ENCODE measurements at regions not wholly inside any gene's neighbourhood (a gene's known extent, or its start where the extent isn't known, plus 50 kb on each side); places are given as distances from the start of the nearest gene placed in this dataset.

DNA sequence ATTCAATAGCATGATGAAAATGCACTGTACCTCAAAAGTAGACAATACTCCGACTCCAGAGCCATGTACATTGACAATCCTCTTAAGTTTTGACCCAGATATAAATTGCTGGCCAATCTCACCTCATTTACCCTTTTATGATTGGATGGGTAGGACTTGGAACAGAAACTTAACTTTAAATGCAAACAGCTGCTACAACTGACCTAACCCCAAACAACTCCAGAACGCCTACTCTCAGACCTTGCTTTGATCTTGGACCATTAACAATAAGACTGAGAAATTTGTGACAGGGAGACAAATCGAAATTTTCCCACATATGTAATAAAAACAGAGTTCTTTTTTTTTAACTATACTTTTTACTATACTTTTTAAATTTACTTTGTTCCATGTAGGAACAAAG, 200.5 kb upstream of the MCHR2 start:
- DNase-seq: no peak
- in situ Hi-C loops (cut with MboI; ENCODE audit: low pct_unique_long_range_greater_than_20kb, low sequenced_read_pairs): no loop called here

DNA sequence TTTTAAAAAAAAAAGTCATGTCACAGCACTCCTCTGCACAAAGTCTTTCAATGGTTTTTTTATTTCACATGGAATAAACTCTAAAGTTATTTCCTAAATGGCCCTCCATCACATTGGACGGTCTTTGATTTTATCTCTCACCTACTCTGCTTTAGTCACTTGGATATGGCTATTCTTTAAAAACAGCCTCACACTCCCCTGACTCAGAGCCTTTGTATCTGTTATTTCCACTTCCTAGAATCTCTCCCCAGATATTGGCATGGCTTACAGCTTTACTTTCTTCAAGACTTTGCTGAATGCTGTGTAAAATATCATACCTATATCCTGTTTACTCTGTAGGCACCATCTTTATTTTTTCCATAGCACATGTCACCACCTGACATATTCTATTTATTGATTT, 194.7 kb upstream of the MCHR2 start:
- in situ Hi-C loops (cut with MboI; ENCODE audit: low pct_unique_long_range_greater_than_20kb, low sequenced_read_pairs): no loop called here

DNA sequence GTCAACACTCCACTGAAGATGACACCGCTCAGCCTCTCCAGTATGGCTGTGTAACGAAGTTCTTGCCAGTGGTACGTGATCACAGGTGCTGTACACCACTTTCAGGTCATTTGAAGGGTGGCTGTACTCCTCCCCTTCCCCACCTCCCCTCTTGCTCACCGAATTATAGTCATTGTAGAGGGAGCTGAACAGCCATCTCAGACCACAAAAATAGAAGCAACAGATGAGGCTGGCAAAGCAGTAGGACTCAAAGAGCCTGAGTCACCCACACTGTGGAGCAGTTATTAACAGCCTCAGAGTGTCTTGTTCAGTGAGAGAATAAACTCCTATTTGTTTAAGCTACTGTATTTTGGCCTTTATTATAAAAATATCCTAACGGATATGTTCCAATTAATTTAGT, 192.5 kb upstream of the MCHR2 start:
- in situ Hi-C loops (cut with MboI; ENCODE audit: low pct_unique_long_range_greater_than_20kb, low sequenced_read_pairs): no loop called here
- no peak for DNase-seq

More for the DNA sequence above, 194.7 kb upstream of the MCHR2 start:
- no peak for DNase-seq

DNA sequence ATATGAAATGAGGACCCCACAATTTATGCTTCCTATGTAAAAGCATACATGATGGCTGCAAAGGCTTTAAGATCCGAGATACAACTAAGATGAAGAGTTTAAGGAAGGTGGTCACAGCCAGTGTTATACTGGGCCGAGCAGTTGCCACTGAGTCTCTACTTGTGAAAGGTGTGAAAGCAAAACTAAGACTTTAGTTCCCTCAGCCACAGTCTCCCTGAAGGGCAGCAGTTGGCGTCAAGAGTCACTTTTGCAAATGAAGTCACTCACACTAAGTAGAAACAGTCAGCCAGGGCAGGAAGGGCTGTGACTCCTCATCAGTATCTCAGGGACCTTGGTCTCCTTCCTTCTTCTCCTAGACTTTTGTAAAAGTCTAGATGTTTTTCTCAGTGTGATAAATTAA, 191.6 kb upstream of the MCHR2 start:
- in situ Hi-C loops (cut with MboI; ENCODE audit: low pct_unique_long_range_greater_than_20kb, low sequenced_read_pairs): no loop called here
- no peak for DNase-seq

DNA sequence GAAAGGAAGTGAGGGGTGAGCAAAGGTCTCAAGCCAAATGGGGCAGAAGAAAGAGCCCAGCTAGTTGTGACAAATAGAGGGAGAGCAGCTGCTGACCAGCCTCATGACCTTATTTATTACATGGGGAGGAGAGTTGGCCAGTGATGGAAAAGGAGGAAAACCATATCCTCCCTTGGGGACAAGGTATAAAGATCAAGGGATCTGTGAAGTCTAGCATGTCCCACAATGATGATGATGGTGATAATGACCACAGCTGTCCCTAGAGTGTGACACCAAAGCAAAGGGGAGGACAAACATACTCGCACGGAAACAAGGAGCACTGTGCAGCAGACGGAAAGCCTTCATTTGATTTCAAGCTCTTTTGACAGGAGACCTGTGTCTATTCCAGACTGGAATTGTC, 190.4 kb upstream of the MCHR2 start:
- no peak for DNase-seq
- in situ Hi-C loops (cut with MboI; ENCODE audit: low pct_unique_long_range_greater_than_20kb, low sequenced_read_pairs): no loop called here

DNA sequence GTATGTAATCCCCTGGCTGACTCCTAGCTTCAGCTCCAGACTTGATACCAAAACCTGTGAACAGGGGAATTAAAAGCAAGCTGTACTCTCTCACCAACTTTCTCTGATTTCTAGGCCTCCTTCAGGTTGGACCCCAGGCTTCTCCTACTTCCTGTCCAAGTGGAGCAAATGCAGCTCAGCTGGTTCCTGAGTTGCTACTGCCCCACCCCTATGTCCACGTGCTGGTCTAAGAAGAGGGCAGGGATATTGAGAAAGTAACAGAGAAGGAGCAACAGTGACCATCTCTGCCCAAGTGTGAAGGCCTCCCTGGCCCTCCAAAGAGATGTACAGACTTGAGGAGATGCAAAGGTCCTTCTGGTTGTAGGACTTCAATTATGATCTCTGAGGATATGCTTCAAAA, 188.3 kb upstream of the MCHR2 start:
- in situ Hi-C loops (cut with MboI; ENCODE audit: low pct_unique_long_range_greater_than_20kb, low sequenced_read_pairs): no loop called here
- no peak for DNase-seq

DNA sequence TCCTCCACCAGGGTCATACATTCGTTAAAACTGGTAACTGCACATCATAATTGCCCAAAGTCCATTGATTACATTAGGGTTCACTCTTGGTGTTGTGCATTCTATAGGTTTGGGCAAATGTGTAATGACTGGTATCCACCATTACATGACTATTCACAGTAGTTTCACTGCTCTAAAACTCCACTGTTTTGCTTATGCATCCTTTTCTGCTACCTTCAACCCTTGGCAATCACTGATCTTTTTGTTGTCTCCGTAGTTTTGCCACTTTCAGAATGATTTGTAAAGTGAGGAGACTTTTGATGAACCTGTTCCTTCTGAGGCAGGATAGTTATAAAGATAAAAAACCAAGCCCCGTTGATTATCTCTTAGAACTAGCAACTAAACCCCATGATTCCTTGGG, 187.3 kb upstream of the MCHR2 start:
- in situ Hi-C loops (cut with MboI; ENCODE audit: low pct_unique_long_range_greater_than_20kb, low sequenced_read_pairs): no loop called here
- DNase-seq: no peak

DNA sequence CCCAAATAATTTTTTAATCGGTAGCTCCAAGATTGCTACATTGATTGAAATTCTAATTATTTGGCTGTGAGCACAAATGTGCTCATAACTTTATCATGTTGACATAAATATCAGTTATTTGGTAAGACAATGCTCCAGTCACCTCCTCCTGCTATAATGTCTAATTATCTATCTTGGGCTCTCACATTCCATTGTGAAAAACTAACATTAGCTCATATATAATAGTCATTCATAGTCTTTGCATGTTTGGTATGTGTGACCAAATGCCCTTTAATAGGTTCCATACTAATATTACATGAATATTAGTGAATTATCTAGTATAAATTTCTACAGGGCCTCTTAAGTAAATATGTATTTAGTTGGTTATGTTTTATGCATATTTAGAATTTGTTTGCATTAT, 185.6 kb upstream of the MCHR2 start:
- in situ Hi-C loops (cut with MboI; ENCODE audit: low pct_unique_long_range_greater_than_20kb, low sequenced_read_pairs): no loop called here
- DNase-seq: no peak

DNA sequence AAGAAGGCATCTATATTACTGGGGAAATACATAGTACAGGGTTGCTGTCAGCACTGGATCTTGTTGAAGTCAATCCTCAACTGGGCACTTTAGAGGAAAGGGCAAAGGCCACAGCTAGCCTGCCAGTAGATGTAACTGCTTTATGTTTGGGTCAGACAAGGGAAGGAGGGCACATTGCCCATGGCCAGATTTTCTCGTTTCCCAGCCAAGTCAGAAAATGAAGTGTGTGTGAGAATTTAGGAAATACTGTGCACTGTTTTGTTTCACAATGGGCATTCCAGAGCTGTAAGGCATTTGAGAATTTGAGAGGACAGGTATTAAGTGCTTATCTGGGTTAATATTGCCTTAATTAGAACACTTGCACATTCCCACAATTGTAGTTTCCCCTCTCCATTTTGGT, 183.9 kb upstream of the MCHR2 start:
- in situ Hi-C loops (cut with MboI; ENCODE audit: low pct_unique_long_range_greater_than_20kb, low sequenced_read_pairs): no loop called here
- no peak for DNase-seq

DNA sequence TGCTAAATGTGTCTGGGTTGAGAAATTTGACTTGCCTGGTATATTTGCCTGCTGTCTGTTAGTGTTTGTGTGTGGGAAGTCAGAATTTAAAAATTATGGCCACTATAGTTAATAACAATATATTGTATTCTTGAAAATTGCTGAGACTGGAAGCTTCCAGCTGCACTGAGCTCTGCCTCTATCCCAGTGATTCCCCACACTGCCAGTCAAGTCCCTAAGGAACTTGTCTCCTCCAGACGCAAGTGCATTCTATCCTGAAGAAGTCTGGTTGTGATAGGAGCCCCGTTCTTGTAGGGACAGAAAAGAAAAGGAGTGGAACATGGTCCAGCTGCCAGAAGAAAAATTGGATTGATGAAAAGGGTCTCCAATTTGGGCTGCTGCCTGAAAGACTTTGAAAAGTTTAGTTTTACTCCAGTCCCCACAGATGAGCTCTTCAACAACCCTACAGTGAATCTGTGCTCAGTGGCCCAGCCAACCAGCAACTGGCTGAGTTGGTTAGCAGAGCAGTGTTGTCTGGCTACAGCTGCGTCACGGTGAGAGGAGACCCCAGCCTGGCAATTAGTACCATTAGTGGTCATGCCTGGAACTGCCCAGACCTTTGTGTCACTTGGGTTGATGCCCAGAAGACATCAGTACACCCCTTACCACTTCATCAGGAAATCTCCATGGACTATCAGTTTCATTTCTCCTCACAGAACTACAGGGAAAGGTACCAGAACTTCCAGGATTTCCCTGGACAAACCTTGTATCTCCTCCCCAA, 183.1 kb upstream of the MCHR2 start:
- no peak for DNase-seq
- in situ Hi-C loops (cut with MboI; ENCODE audit: low pct_unique_long_range_greater_than_20kb, low sequenced_read_pairs): no loop called here

DNA sequence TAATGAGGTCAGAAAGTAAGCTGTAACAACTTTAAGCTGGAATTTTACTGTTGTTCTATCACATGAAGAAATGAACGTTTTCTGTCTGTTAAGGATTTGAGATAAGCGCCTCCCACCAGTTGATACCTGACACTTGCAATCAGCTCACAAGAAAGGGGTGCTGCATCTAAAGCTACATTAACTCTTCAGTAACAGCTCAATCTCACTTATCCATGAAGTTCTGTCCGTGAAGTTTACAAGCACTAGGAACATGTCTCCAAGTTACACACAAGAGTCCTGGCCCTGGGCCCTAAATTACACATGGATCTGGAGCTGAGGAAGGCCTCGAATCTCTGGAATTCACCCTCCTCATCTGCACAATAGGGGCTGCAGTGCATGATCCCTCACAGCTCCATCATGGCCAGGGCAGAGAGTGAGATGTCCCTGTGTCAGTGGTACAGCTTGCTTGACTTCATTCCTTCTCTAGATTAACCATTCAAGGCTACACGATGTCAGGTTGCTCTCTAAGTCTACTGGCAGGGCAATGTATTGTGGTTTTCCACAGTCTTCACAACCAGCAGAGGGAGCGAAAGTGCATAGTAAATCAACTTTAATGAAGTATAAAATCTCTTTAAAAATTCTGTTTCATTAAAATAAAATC, 182.4 kb upstream of the MCHR2 start:
- in situ Hi-C loops (cut with MboI; ENCODE audit: low pct_unique_long_range_greater_than_20kb, low sequenced_read_pairs): no loop called here
- peak; percentile 2 for DNase-seq

DNA sequence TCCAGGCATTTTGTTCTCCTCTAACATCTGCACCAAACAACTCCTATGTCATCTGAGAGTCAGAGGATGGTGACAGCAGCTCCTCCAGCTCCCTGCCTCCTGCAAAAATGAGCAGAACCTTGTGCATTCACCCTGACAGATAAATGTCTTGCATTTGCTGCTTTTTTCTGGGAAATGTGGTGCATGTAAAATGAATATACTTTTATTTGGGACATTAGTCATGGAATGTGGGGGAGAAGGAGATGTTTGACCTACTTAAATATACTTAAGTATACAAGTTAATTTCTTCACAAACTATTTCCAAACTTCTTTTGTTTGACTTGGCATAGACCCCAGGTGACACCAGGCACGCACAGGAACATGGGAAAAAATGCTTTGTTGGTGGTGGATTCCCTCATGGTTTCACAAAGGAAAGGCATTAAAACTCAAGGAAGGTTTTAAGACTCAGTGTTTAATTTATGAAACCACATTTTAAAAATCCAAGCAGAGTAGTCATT, 181.8 kb upstream of the MCHR2 start:
- DNase-seq: no peak
- in situ Hi-C loops (cut with MboI; ENCODE audit: low pct_unique_long_range_greater_than_20kb, low sequenced_read_pairs): no loop called here

DNA sequence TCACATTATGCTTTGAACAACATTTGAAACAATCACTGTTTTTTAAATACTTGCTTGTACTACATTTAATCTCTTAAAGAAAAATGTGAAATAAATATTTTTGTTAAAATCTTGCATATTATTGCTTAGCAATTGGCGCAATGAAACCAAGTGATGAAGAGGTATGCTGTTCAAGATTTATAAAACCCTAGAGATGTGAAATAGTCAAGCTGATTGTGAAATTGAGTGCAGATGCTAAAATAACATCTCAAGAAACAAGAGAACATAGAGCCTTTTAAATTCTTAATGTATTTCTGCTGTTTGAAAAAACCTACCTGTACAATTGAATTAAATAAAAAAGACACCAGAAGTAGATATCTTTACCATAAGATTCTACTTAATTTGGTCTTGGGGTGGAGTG, 179.2 kb upstream of the MCHR2 start:
- DNase-seq: no peak
- in situ Hi-C loops (cut with MboI; ENCODE audit: low pct_unique_long_range_greater_than_20kb, low sequenced_read_pairs): no loop called here

DNA sequence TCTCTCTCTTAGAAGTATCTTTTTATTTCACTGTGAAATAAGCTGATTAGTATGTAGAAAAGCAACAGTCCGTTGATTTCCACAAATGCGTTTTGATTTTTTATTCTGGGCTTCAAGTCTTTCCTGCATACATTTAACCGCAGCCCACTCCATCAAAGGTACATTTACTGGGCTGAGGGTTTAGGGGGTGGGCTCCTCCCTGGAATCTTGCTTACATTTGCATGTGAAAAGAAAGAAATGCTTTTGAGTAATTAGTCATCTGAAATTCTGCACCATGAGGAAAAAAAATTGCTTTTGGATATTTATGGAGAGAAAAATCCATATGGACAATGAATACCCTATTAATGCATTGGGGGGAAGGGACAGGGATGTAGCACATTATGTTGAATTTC, 178.3 kb upstream of the MCHR2 start:
- in situ Hi-C loops (cut with MboI; ENCODE audit: low pct_unique_long_range_greater_than_20kb, low sequenced_read_pairs): no loop called here
- DNase-seq: no peak

DNA sequence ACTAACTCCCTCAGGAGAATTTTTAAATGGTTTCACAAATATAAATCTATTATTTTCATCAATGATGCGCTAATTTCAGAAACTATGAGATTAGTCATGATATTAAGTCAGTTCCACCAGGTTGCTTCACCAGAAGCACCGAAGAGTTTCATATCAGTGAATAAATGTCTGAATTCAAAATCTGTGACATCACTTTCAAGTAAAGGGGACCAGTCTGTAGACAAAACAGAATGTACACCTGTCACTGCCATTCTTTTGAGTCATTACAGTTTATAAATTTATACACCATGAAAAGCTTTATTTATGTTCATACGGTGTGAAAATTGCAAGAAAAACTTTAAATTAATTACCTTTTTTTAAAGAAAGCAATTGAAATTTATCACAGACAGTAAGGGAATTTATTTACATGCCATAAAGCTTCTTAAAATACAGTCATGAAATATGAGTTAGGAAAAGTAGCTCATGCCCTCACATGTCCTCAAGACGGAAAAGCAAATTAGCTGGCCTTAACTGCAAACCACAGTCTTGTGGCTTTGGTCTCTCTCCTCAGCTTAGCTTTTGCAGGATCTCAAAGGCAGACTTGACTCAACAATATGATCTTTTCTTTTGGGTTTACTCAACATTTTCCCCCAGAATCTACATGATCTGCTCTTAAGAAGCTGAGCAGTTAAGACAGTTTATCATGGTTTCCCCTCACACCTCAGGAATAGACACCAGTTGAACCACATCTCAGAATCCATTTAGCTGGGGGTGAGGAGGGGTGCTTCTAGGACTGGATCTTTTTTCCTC, 177.7 kb upstream of the MCHR2 start:
- peak; percentile 19 for DNase-seq
- in situ Hi-C loops (cut with MboI; ENCODE audit: low pct_unique_long_range_greater_than_20kb, low sequenced_read_pairs): no loop called here

DNA sequence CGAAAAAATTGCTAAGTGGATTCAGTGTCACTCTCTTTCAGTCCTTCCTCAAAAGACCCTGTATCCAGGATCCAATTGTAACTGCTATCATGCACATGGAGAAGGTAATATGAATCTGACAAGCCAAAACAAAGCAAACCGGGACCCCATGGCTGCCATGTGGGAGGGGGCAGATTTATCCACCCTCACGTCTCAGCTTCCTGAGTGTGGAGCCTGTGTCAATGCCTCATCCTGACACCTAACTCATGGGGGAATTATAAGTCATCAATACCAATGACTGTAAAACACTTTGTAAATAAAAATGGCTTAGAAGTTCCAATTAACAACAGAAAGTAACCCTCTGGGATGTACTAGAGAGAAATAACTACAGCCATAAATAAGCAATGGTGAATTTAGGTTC, 174.1 kb upstream of the MCHR2 start:
- no peak for DNase-seq
- in situ Hi-C loops (cut with MboI; ENCODE audit: low pct_unique_long_range_greater_than_20kb, low sequenced_read_pairs): no loop called here

DNA sequence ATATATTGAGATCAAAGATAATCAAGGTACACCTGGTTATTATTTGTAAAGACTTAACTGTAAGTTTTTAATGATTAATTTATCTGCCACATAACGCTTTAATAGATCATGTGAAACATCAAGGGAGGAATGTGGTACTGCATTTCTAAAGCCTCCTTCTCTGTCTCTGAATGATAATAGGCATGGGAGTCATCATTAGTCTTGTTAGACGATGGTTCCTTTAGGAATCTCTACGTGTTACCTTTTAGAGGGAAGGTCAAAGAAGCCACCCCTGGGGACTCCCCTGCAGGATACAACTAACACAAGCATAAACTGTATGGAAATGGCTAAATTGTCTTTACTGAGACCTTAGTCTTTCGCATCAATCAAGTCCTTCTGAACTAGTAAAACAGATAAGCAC, 173.6 kb upstream of the MCHR2 start:
- in situ Hi-C loops (cut with MboI; ENCODE audit: low pct_unique_long_range_greater_than_20kb, low sequenced_read_pairs): no loop called here
- DNase-seq: no peak

DNA sequence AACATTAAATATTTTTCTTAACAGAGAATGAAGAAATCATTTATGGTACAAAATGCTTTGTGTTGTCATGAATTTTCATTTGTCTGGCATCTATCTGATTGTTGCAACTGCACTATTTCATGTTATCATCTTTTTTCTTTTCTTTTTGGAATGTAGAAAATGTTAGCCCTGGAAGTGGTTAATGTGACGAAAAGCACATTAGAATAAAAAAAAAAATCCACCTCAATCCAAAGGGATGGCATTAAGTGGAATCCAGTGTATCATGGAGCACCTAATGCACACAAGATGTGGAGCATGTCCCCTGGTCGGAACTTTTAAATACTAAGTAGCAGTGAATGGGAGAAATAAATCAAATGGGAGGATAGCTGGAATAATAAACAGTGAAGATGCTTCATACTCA, 172.9 kb upstream of the MCHR2 start:
- no peak for DNase-seq
- in situ Hi-C loops (cut with MboI; ENCODE audit: low pct_unique_long_range_greater_than_20kb, low sequenced_read_pairs): no loop called here

DNA sequence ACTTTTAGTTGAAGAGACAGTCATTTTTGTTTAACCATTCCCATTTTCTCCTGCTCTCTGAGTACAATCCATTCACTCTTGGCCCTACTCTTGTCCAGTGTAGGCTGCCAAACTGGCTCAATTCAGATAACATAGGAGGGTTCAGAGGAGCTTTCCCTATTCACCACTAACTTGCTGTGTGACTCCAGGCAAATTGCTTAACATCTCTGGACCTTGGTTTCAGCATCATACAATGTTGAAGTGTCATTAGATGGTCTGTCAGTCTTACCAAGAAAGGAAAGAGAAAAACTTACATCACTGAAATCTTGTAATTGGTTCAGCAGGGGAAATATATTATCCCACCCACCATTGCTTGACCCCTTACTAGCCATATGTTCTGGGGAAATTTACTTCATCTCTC, 171.4 kb upstream of the MCHR2 start:
- in situ Hi-C loops (cut with MboI; ENCODE audit: low pct_unique_long_range_greater_than_20kb, low sequenced_read_pairs): no loop called here

DNA sequence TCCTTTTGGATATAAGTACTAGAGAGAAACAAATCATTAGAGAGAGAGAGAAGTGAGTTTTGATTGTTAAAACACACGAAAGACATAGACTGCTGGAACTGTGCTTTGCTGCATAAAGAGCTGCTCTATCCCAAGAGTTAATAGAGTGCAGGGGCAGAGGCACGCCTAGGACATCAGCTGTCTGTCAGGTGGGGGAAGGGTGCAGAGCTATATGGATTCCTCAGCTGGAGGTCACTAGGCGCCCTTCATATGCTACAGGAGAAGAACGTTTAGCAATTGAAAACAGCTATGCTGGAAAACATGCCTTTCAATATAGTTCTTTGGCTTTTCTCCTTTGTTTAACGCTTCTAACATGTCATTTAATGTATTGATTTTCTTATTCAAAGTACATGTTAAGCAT, 169.0 kb upstream of the MCHR2 start:
- in situ Hi-C loops (cut with MboI; ENCODE audit: low pct_unique_long_range_greater_than_20kb, low sequenced_read_pairs): no loop called here
- no peak for DNase-seq

More for the DNA sequence above, 171.4 kb upstream of the MCHR2 start:
- DNase-seq: no peak
